IMR-90 (cell line): ENCODE measurements at regions not wholly inside any gene's neighbourhood (a gene's known extent, or its start where the extent isn't known, plus 50 kb on each side); places are given as distances from the start of the nearest gene placed in this dataset.
"Not testable (repeated sequence)": the region's sequence is repeated elsewhere in the genome, so short reads cannot be mapped to it uniquely, and the experiment has no call there.

Experiments
- POLR2A ChIP-seq: IDR thresholded peaks from 2 replicates; pipeline ENCODE4 v1.6.1; 2012; ENCODE audit warnings: mild to moderate bottlenecking, low read depth, low read length
- RAD21 ChIP-seq: IDR thresholded peaks from 2 replicates; pipeline ENCODE4 v1.6.1; 2012; ENCODE audit warnings: low read length, improper control_type of control experiment
- TF ChIP-seq, protein P1 (sequence below): conservative IDR thresholded peaks from 2 replicates; pipeline ENCODE4 v1.5.1; 2012; ENCODE audit warnings: mild to moderate bottlenecking, low read depth, low read length, improper control_type of control experiment

DNA sequence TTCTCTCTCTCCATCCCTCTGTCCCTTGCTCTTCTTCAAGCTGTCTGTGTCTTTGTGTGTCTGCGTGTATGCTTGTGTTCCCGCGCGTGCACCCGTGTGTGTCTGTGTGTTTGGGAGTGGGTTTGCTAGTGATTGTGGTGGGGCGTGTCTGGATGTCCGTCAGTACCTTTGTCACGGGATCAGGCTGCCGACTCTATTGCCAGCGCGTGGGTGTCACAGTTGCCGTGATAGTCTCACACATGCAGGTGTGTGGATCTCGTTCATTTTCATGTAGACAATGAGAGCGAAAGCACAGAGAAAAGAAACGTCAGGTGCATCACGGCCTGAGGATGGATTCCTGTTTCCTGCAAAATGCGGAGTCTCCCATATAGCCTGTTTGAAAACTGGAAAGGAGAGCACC is 1848.8 kb upstream of the DEFB115 start:
- TF ChIP-seq, protein P1, sequence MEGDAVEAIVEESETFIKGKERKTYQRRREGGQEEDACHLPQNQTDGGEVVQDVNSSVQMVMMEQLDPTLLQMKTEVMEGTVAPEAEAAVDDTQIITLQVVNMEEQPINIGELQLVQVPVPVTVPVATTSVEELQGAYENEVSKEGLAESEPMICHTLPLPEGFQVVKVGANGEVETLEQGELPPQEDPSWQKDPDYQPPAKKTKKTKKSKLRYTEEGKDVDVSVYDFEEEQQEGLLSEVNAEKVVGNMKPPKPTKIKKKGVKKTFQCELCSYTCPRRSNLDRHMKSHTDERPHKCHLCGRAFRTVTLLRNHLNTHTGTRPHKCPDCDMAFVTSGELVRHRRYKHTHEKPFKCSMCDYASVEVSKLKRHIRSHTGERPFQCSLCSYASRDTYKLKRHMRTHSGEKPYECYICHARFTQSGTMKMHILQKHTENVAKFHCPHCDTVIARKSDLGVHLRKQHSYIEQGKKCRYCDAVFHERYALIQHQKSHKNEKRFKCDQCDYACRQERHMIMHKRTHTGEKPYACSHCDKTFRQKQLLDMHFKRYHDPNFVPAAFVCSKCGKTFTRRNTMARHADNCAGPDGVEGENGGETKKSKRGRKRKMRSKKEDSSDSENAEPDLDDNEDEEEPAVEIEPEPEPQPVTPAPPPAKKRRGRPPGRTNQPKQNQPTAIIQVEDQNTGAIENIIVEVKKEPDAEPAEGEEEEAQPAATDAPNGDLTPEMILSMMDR = not testable (repeated sequence)
- TF ChIP-seq RAD21, POLR2A: not testable (repeated sequence)
